CD4-positive, alpha-beta T cell treated with Interleukin-6 for 4 hours (primary cell): ENCODE measurements at regions not wholly inside any gene's neighbourhood (a gene's known extent, or its start where the extent isn't known, plus 50 kb on each side); places are given as distances from the start of the nearest gene placed in this dataset.
"Not testable (repeated sequence)": the region's sequence is repeated elsewhere in the genome, so short reads cannot be mapped to it uniquely, and the experiment has no call there.

ENCODE experiments used
- DNase-seq: peaks from one replicate; pipeline ENCODE4 v3.0.0-alpha.2; 2020; ENCODE audit warnings: mixed read lengths

DNA sequence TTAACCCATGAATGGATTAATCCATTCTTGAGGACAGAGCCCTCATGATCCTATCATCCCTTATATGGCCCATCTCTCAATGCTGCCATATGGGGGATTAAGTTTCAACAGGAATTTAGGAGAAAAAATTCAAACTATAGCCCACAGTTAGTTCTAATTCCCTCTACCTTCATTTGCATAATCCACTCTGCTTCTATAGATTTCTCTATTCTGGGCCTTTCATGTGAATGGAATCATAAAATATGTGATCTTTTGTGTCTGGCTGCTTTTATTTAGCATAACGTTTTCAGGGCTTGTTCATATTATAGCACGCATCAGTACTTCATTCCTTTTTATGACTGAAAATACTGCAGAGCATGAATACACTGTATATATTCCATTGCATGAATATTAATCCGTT is 55.4 kb downstream of the CTSL start:
- no peak for DNase-seq

- no peak for DNase-seq
These were observed 57.3 kb downstream of the CTSL start for GRCh38 chr9:87783180-87783579.

DNA sequence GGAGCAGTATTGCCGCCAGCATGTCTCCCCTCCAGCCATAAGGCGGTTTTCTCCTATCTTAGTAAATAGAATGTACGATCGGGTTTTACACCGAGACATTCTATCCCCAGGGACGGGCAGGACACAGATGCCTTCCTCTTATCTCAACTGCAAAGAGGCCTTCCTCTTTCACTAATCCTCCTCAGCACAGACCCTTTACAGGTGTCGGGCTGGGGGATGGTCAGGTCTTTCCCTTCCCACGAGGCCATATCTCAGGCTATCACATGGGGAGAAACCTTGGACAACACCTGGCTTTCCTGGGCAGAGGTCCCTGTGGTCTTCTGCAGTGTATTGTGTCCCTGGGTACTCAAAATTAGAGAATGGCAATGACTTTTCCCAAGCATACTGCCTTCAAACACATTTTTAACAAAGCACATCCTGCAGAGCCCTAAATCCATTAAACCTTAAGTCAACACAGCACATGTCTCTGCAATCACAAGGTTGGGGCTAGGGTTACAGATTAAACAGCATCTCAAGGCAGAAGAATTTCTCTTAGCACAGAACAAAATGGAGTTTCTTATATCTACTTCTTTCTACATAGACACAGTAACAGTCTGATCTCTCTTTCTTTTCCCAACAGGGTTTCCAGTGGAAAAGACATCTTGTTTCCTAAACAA is 59.5 kb downstream of the CTSL start:
- DNase-seq: not testable (repeated sequence)

GRCh38 chr9:87786423-87786822 is 60.5 kb downstream of the CTSL start:
- DNase-seq: no peak

GRCh38 chr9:87786876-87787275 is 61.0 kb downstream of the CTSL start:
- no peak for DNase-seq

DNA sequence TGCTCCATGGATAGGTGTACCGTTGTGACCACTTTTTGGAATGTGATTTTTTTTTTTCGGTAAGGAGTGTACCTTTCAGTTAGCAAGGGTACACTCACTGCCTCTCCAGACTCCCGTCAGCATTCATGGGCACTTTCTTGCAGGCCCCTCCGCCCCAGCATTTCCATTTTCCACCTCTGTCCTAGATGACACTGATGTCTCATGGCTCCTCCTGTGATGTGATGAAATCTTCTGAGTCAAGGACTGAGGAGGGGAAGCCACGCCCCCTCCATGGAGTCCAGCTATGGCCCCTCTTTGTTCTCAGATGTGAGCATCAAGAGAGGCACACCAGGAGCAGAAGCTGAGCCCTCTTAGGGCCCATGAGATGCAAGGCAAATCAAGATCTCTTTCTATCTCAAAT is 61.8 kb downstream of the CTSL start:
- no peak for DNase-seq

DNA sequence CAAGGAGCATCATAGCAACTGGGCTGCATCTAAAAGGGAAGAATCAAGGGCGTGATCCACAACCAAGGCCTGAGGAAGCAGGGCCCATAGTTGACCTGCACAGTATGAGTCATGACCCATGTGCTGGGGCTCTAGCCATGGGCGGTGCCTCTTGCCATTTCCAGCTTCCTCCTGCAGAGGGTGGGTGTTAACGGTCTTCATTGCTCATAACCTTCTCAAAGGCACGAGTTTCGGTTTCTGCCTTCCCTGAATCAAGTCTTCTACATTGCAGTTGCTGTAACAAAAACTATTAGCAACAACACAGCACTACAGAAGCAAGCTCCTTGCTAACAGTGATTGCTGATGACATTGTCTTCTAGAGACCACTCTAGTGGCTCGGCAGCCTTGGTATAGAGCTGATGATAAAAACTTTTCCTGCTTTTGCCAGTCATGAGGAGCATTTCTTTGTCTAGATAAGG is 66.9 kb downstream of the CTSL start:
- DNase-seq: peak; percentile 46

DNA sequence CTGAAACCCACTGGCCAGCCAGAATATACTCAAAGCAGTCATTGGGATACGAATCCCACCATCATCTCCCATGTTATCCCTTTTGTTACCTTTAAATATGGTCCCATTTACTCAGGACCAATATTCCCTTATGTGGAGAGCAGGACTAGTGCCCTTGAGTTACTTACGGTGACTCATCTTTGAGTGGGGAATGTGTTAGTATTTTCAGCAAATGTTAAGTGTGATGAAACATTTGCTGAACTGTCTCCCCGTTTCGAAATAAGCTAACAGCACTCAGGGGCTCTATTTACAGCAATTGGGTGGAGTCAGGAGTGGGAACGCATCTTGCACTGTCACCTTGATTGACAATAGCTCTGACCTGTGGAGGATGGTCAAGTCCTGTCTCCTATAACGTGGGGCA is 67.4 kb downstream of the CTSL start:
- no peak for DNase-seq

DNA sequence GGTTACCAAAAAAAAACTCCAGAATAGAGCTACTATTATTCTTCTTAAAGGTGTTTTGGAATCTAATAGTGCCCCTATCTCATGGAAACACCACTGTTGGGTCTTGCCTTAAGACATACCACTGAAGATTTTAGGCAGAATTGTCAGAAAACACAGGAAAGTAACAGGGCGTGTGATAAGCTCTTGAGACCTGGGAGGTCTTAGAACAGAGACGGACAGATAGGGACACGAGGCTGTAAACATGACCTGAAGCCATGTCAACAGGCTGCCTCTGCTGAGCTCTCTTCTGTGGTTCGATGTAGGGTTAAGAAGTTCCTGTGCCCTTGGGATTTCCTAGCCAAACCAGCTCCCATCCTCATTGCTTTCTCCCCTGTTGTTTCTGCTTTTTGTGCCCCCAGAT is 69.3 kb downstream of the CTSL start:
- DNase-seq: no peak

DNA sequence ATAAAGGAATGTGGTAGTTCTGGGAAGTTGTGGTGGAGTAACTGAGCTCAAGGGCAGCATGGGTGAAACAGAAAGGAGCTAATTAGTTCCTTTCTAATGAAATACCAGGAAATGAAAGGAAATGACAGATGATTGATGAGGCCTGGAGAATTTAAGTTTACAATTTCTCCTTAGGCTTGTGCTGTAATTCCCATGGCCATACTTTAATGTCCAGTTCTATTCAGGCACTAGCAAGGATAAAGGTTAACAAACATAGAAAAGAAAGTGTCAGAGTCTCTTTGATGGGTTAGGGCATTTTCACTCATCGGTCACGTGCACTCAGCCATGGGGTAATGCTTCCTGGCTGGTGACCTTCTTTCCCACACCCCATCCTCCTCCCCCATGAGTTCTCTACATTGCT is 70.3 kb downstream of the CTSL start:
- DNase-seq: no peak

GRCh38 chr9:87798261-87798833 is 72.4 kb downstream of the CTSL start:
- DNase-seq: no peak

- DNase-seq: no peak
These were observed 73.6 kb downstream of the CTSL start for GRCh38 chr9:87799503-87799902.

- no peak for DNase-seq
These were observed 74.5 kb downstream of the CTSL start for GRCh38 chr9:87800456-87800855.

GRCh38 chr9:87801013-87801412 is 75.1 kb downstream of the CTSL start:
- no peak for DNase-seq

DNA sequence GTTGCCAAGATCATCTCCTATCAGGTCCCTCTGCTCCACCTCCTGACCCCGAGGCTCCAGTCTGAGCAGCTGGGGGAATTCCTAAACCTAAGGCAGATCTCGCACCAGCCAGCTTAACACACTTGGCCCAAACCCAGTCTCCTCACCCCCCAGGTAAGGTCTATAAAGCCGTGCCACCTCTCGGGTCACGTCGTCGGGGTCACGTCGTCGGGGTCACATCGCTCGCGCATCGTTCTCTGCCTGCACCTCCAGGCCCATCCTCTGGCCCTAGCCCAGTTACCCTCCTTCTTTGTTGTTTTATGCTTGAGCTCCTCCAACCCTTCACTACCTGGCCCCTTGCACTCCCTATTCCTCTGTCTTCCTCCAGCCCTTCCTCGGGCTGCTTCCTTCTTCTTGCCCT is 77.2 kb downstream of the CTSL start:
- DNase-seq: no peak

DNA sequence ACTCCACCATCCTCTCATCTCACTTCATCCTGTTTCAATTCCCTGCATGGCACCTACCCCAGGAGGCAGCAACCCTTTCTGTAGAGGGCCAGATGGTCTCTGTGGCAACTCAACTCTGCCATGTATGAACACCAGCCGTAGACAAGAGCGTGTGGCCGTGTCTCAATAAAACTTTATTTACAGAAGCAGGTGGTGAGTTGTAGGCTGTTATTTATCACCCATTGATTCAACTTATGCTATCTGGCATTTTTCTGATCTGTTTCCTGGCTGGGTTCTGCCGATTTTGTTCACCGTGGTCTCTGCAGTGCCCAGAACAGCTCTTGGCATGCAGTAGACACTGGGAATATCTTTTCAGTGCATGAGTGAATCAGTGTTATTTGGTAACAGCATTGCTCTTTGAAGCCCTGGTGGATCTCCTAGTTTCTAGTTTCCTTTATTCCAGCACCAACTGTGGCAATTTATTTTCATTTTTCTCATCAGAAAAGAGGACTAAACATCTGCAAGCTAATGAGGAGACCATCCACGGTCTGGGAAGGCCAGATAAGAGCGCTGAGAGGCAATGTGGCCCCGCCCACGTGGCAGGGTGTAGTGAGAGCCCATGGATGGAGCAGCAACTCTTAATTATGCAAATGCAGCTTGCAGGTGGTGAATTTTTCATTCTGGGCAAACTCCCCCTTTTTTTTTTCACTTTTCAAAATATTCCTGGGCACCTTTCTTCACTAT is 77.9 kb downstream of the CTSL start:
- DNase-seq: no peak

DNA sequence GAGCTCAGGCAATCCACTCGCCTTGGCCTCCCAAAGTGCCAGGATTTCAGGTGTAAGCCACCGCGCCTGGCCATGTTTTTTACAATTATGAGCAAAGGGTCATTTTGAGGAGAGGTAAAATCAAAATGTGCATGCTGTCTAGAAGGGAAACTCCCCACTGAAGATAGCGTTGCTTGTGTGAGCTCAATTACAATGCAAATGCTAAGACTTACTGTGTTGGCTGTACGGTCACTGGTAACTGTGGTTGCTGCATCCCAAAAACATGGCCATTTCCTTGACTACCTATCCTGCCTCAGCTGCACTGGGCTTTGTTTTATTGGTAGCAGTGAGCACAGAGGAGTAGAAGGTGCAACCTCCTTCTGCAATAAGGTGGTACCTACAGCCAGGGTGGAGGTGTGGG is 77.4 kb upstream of the SPATA31E1 start:
- DNase-seq: no peak

GRCh38 chr9:87810008-87810407 is 72.7 kb upstream of the SPATA31E1 start:
- no peak for DNase-seq

DNA sequence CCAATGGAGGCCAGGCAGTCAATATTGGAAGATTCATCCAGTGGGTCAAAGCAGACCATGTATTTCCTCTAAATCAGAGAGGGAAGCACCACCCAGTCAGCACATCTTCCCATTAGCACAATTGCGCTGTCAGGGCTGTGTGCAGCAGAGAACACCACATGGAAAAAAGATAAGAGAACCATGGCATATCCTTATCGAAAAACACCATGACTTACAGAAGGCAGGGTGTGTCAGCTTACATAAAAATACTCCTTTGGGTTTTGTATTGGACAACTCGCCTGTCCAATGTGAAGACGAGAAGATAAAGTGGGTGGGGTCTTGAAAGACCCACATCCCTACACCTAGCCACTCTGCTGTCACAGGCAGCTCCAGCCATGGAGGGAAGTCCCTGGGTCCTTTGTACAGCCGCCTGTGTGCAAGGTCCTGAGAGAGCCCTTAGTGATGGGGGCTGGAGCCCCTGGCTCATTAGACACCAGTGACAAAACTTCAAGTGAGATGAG is 71.9 kb upstream of the SPATA31E1 start:
- DNase-seq: no peak

GRCh38 chr9:87812375-87813118 is 70.1 kb upstream of the SPATA31E1 start:
- DNase-seq: peak; percentile 32

GRCh38 chr9:87813119-87813463 is 69.6 kb upstream of the SPATA31E1 start:
- DNase-seq: no peak

DNA sequence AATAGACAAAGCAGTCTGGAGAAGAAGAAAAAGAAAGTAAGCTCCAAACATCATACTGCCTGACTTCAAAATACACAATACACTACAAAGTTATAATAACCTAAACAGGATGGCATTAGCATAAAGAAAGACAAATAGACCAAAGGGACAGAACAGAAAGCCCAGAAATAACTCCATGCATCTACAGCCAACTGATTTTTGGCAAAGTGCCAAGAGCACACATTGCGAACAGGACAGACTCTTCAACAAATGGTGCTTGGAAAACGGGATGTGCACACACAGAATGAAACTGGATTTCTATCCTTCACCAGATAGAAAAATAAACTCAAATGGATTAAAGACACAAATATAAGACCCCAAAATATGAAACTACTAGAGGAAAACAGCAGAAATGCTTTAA is 66.6 kb upstream of the SPATA31E1 start:
- no peak for DNase-seq

DNA sequence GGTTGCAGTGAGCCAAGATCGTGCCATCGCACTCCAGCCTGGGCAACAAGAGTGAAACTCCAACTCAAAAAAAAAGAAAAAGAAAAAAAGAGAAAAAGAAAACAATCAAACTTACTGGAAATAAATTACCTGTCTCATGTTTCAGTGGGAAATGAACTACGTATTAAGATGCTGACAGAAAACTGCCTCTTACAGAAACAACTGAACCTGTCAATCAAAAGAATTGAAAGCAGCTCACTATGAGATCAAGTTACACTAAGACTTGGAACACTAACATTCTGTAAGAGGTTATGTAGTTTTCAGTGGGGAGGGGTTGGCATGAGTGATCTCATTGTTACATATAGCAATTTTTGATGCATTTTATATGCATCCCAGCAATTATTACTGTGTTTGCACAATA is 64.4 kb upstream of the SPATA31E1 start:
- no peak for DNase-seq
